Osteoblast (primary cell): ENCODE measurements at regions not wholly inside any gene's neighbourhood (a gene's known extent, or its start where the extent isn't known, plus 50 kb on each side); places are given as distances from the start of the nearest gene placed in this dataset. TPM values are rescaled to one million over a fixed set of nuclear protein-coding genes. Genes with fewer than 3 reads are reported as not detected.

Experiments
- DNase-seq: peaks from one replicate; pipeline ENCODE4 v3.0.0; 2011; ENCODE audit warnings: low spot score, mixed read lengths; ENCODE audit not compliant: insufficient read length; ENCODE audit errors: missing footprints
- H2AFZ ChIP-seq: 2 replicates; pipeline ENCODE4 v1.6.0; 2011; ENCODE audit warnings: mild to moderate bottlenecking, low read length
- H3K27ac ChIP-seq: 2 replicates; pipeline ENCODE4 v1.5.1; 2011; ENCODE audit warnings: mild to moderate bottlenecking, low read depth, low read length, moderate library complexity
- H3K27me3 ChIP-seq: 2 replicates; pipeline ENCODE4 v1.6.0; 2012; ENCODE audit warnings: mild to moderate bottlenecking, control low read depth, inconsistent platforms, low read length, moderate library complexity; ENCODE audit not compliant: insufficient read depth
- H3K36me3 ChIP-seq: 2 replicates; pipeline ENCODE4 v1.5.1; 2011; ENCODE audit warnings: mild to moderate bottlenecking, low read length, control low read depth, moderate library complexity; ENCODE audit not compliant: insufficient read depth
- H3K4me1 ChIP-seq: 2 replicates; pipeline ENCODE4 v1.5.1; 2011; ENCODE audit warnings: mild to moderate bottlenecking, low read length, control low read depth, moderate library complexity; ENCODE audit not compliant: insufficient read depth
- H3K4me2 ChIP-seq: 2 replicates; pipeline ENCODE4 v1.6.0; 2011; ENCODE audit warnings: mild to moderate bottlenecking, low read length; ENCODE audit not compliant: insufficient read depth
- H3K4me3 ChIP-seq: fragments of 200-600 bp; sonication (generic); 3 replicates; pipeline ENCODE4 v1.5.1; 2012; ENCODE audit warnings: mild to moderate bottlenecking, low read length, inconsistent platforms; ENCODE audit not compliant: insufficient read depth
- H3K79me2 ChIP-seq: 2 replicates; pipeline ENCODE4 v1.6.0; 2012; ENCODE audit warnings: mild to moderate bottlenecking, low read length, control low read depth, inconsistent platforms; ENCODE audit not compliant: insufficient read depth
- H3K9me3 ChIP-seq: 2 replicates; pipeline ENCODE4 v1.5.1; 2011; ENCODE audit warnings: low read depth, low read length, control low read depth
- H4K20me1 ChIP-seq: 2 replicates; pipeline ENCODE4 v1.6.0; 2012; ENCODE audit warnings: mild to moderate bottlenecking, low read length, control low read depth; ENCODE audit not compliant: insufficient read depth
- CTCF ChIP-seq: IDR thresholded peaks from 2 replicates; pipeline ENCODE4 v1.5.1; 2011; ENCODE audit warnings: mild to moderate bottlenecking, low read depth, low read length, moderate library complexity; ENCODE audit errors: extremely low read depth
- small RNA-seq: library from RNA; depleted of rRNA; stranded (forward); fragments of <200 nt; gene quantifications from one replicate; pipeline ENCODE3, GENCODE V24; 2012

GRCh38 chr9:21746550-21746949, 55.9 kb upstream of the MTAP start:
- Histone ChIP-seq H3K79me2 (no peaks in the 10 kb centered on the region), H3K4me2 (no peak overlapping the region), H3K4me3 (no peak overlapping the region), H4K20me1 (no peaks in the 10 kb centered on the region), H3K9me3 (no peaks in the 10 kb centered on the region), H3K36me3 (no peaks in the 10 kb centered on the region), H3K4me1 (peaks cover 11% of the 10 kb centered on the region), H3K27ac (no peak overlapping the region), H2AFZ (no peak overlapping the region), H3K27me3 (no peaks in the 10 kb centered on the region)
- no peak for DNase-seq
- no peak for TF ChIP-seq CTCF

GRCh38 chr9:21747175-21747574, 55.3 kb upstream of the MTAP start:
- Histone ChIP-seq H3K27ac (no peak overlapping the region), H3K79me2 (no peaks in the 10 kb centered on the region), H2AFZ (no peak overlapping the region), H3K4me1 (peaks cover 8% of the 10 kb centered on the region), H3K9me3 (no peaks in the 10 kb centered on the region), H4K20me1 (no peaks in the 10 kb centered on the region), H3K27me3 (no peaks in the 10 kb centered on the region), H3K36me3 (no peaks in the 10 kb centered on the region), H3K4me3 (no peak overlapping the region), H3K4me2 (no peak overlapping the region)
- DNase-seq: no peak
- TF ChIP-seq CTCF: no peak

- H3K27me3 ChIP-seq: no peaks in the 10 kb centered on the region
- no peaks in the 10 kb centered on the region for H3K9me3 ChIP-seq
- H2AFZ ChIP-seq: no peak overlapping the region
- no peaks in the 10 kb centered on the region for H4K20me1 ChIP-seq
- no peak overlapping the region for H3K4me3 ChIP-seq
- no peak for DNase-seq
- no peaks in the 10 kb centered on the region for H3K4me1 ChIP-seq
- no peaks in the 10 kb centered on the region for H3K36me3 ChIP-seq
- H3K79me2 ChIP-seq: no peaks in the 10 kb centered on the region
- no peak overlapping the region for H3K27ac ChIP-seq
- no peak overlapping the region for H3K4me2 ChIP-seq
- TF ChIP-seq CTCF: no peak
These were observed 52.3 kb upstream of the MTAP start for GRCh38 chr9:21750021-21750735.

- no peak for TF ChIP-seq CTCF
- DNase-seq: no peak
- Histone ChIP-seq H3K27ac (no peak overlapping the region), H3K27me3 (no peaks in the 10 kb centered on the region), H3K79me2 (no peaks in the 10 kb centered on the region), H3K4me1 (no peaks in the 10 kb centered on the region), H3K4me3 (no peak overlapping the region), H3K36me3 (no peaks in the 10 kb centered on the region), H3K4me2 (no peak overlapping the region), H4K20me1 (no peaks in the 10 kb centered on the region), H2AFZ (no peak overlapping the region), H3K9me3 (no peaks in the 10 kb centered on the region)
These were observed 50.4 kb upstream of the MTAP start for GRCh38 chr9:21751998-21752397.

Small RNA genes in the stretch of these regions (small RNA-seq; reads per million reads assigned to genes)
- gene RN7SL151P: not detected
